SK-N-SH (cell line): ENCODE measurements at regions not wholly inside any gene's neighbourhood (a gene's known extent, or its start where the extent isn't known, plus 50 kb on each side); places are given as distances from the start of the nearest gene placed in this dataset.

Source experiments
- CTCF ChIA-PET: fragments of 300-600, 350-600 bp; formaldehyde crosslinking; extraction: SDS; loops from one replicate; lab custom pipeline; 2021; lab: Yijun Ruan, JAX
- POLR2A ChIA-PET: fragments of 350-600 bp; sonication (Branson Sonifier 250); formaldehyde crosslinking; extraction: SDS; loops from one replicate; lab custom pipeline; 2020; ENCODE audit warnings: antibody characterized with exemption, inconsistent platforms; lab: Yijun Ruan, JAX
- DNase-seq: peaks from one replicate; pipeline ENCODE4 v3.0.0; 2012
- H2AFZ ChIP-seq: fragments of 200-600 bp; sonication (generic); 2 replicates; pipeline ENCODE4 v1.8.1; 2016; ENCODE audit warnings: antibody characterized with exemption, mild to moderate bottlenecking, low read depth
- H3F3A ChIP-seq: fragments of 200-600 bp; sonication (generic); replicated peaks from 2 replicates; pipeline ENCODE3; 2016; ENCODE audit warnings: antibody characterized with exemption, mild to moderate bottlenecking; ENCODE audit not compliant: insufficient read depth
- H3K27ac ChIP-seq, 2 experiments: fragments of 200-500 bp in 1 of 2; fragments of 200-600 bp in 1 of 2; sonication (Bioruptor generic) in 1 of 2; sonication (generic), shearing (Covaris generic) in 1 of 2; 2 replicates each; pipeline versions ENCODE4 v1.5.1 to v1.6.1; 2014 to 2016; ENCODE audit warnings: low read depth in 2 of 2, inconsistent platforms in 1 of 2, low read length in 1 of 2, mild to moderate bottlenecking in 1 of 2, mixed read lengths in 1 of 2
- H3K27me3 ChIP-seq: fragments of 200-600 bp; sonication (generic), shearing (Covaris generic); 2 replicates; pipeline ENCODE4 v1.6.1; 2016; ENCODE audit warnings: mixed run types; ENCODE audit not compliant: insufficient read depth
- H3K36me3 ChIP-seq, 2 experiments: fragments of 200-500 bp in 1 of 2; fragments of 200-600 bp in 1 of 2; sonication (Bioruptor generic) in 1 of 2; sonication (generic) in 1 of 2; replicated peaks in 1 of 2; 2 replicates each; pipeline versions ENCODE3 to v1.5.1; 2014 to 2016; ENCODE audit warnings: low read length in 1 of 2, mild to moderate bottlenecking in 1 of 2; ENCODE audit not compliant: insufficient read depth in 2 of 2, control insufficient read depth in 1 of 2
- H3K4me1 ChIP-seq, 2 experiments: fragments of 200-500 bp in 1 of 2; fragments of 200-600 bp in 1 of 2; sonication (Bioruptor generic) in 1 of 2; sonication (generic), shearing (Covaris generic) in 1 of 2; 2 replicates each; pipeline versions ENCODE4 v1.5.1 to v1.6.1; 2014 to 2016; ENCODE audit warnings: low read depth in 1 of 2, low read length in 1 of 2, mixed run types in 1 of 2; ENCODE audit not compliant: insufficient read depth in 2 of 2, control insufficient read depth in 1 of 2
- H3K4me2 ChIP-seq: fragments of 200-600 bp; sonication (generic), shearing (Covaris generic); 2 replicates; pipeline ENCODE4 v1.6.1; 2017; ENCODE audit warnings: mixed run types
- H3K4me3 ChIP-seq, 2 experiments: fragments of 200-500 bp in 1 of 2; fragments of 200-600 bp in 1 of 2; sonication (Bioruptor generic) in 1 of 2; sonication (generic), shearing (Covaris generic) in 1 of 2; 2 replicates each; pipeline versions ENCODE4 v1.5.1 to v1.8.1; 2014 to 2016; ENCODE audit warnings: low read depth in 2 of 2, inconsistent platforms in 1 of 2, low read length in 1 of 2, mild to moderate bottlenecking in 1 of 2, mixed read lengths in 1 of 2, moderate library complexity in 1 of 2
- H3K79me2 ChIP-seq: fragments of 200-600 bp; sonication (generic); 2 replicates; pipeline ENCODE4 v1.8.1; 2017; ENCODE audit warnings: mild to moderate bottlenecking; ENCODE audit not compliant: insufficient read depth
- H3K9ac ChIP-seq: fragments of 200-600 bp; sonication (generic); 2 replicates; pipeline ENCODE4 v1.6.1; 2017; ENCODE audit warnings: mixed run types
- H3K9me2 ChIP-seq: fragments of 200-600 bp; sonication (generic); 2 replicates; pipeline ENCODE4 v1.6.1; 2017; ENCODE audit warnings: mixed run types
- H3K9me3 ChIP-seq: fragments of 200-600 bp; sonication (generic); 2 replicates; pipeline ENCODE4 v1.6.1; 2017; ENCODE audit warnings: mixed run types, mild to moderate bottlenecking, moderate library complexity
- H4K20me1 ChIP-seq: fragments of 200-600 bp; sonication (generic); 2 replicates; pipeline ENCODE4 v1.6.1; 2017; ENCODE audit warnings: mild to moderate bottlenecking, mixed run types; ENCODE audit not compliant: insufficient read depth
- ELF1 ChIP-seq: IDR thresholded peaks from 2 replicates; pipeline ENCODE4 v1.4.0; 2012
- EP300 ChIP-seq, 2 experiments: IDR thresholded peaks; 2 replicates each; pipeline versions ENCODE4 v1.4.0 to v1.6.1; 2012; ENCODE audit warnings: borderline replicate concordance in 1 of 2, low read depth in 1 of 2, low read length in 1 of 2
- EZH2phosphoT487 ChIP-seq: fragments of 200-600 bp; sonication (generic); IDR thresholded peaks from 2 replicates; pipeline ENCODE4 v1.6.1; 2017; ENCODE audit warnings: low read depth, mixed run types, mild to moderate bottlenecking, antibody characterized with exemption, moderate library complexity, borderline replicate concordance
- FOXM1 ChIP-seq: IDR thresholded peaks from 2 replicates; pipeline ENCODE4 v1.4.0; 2012; ENCODE audit warnings: low read depth, mild to moderate bottlenecking
- JUND ChIP-seq: IDR thresholded peaks from 2 replicates; pipeline ENCODE4 v1.4.0; 2012
- MEF2A ChIP-seq: IDR thresholded peaks from 2 replicates; pipeline ENCODE4 v1.4.0; 2012; ENCODE audit warnings: low read depth, borderline replicate concordance
- MXI1 ChIP-seq: IDR thresholded peaks from 2 replicates; pipeline ENCODE4 v1.6.1; 2012; ENCODE audit warnings: mild to moderate bottlenecking, low read depth, low read length, improper control_type of control experiment
- NFIC ChIP-seq: IDR thresholded peaks from 2 replicates; pipeline ENCODE4 v1.4.0; 2012; ENCODE audit warnings: borderline replicate concordance
- NRF1 ChIP-seq: IDR thresholded peaks from 2 replicates; pipeline ENCODE4 v1.6.1; 2012; ENCODE audit warnings: low read depth, mild to moderate bottlenecking, low read length
- POLR2AphosphoS5 ChIP-seq: IDR thresholded peaks from 2 replicates; pipeline ENCODE4 v1.6.1; 2012; ENCODE audit warnings: low read depth, low read length
- RAD21 ChIP-seq: IDR thresholded peaks from 2 replicates; pipeline ENCODE4 v1.6.1; 2012; ENCODE audit warnings: mild to moderate bottlenecking, low read length
- RFX5 ChIP-seq: IDR thresholded peaks from 2 replicates; pipeline ENCODE4 v1.6.1; 2012; ENCODE audit warnings: mild to moderate bottlenecking, improper control_type of control experiment, low read length
- RXRA ChIP-seq: IDR thresholded peaks from 2 replicates; pipeline ENCODE4 v1.4.0; 2012; ENCODE audit warnings: low read depth, mild to moderate bottlenecking, borderline replicate concordance
- SIN3A ChIP-seq: IDR thresholded peaks from 2 replicates; pipeline ENCODE4 v1.6.1; 2012; ENCODE audit warnings: low read depth, mild to moderate bottlenecking, low read length, moderate library complexity, borderline replicate concordance
- TAF1 ChIP-seq: IDR thresholded peaks from 2 replicates; pipeline ENCODE4 v1.6.1; 2012; ENCODE audit warnings: low read depth, mild to moderate bottlenecking, low read length, moderate library complexity, borderline replicate concordance
- TCF12 ChIP-seq: IDR thresholded peaks from 2 replicates; pipeline ENCODE4 v1.4.0; 2012
- TEAD4 ChIP-seq: IDR thresholded peaks from 2 replicates; pipeline ENCODE4 v1.4.0; 2012; ENCODE audit warnings: mild to moderate bottlenecking, borderline replicate concordance; ENCODE audit not compliant: insufficient read depth
- TF ChIP-seq, protein P1 (sequence below): IDR thresholded peaks from 2 replicates; pipeline ENCODE4 v1.4.0; 2012; ENCODE audit warnings: low read depth
- TF ChIP-seq, protein P2 (sequence below): IDR thresholded peaks from 2 replicates; pipeline ENCODE4; 2012
- TF ChIP-seq, protein P3 (sequence below): fragments of 150-350 bp; IDR thresholded peaks from 2 replicates; pipeline ENCODE4 v1.6.1; 2017; ENCODE audit warnings: antibody characterized with exemption, low read length, low read depth, borderline replicate concordance
- TF ChIP-seq, protein P4 (sequence below): fragments of 150-350 bp; IDR thresholded peaks from 2 replicates; pipeline ENCODE4 v1.6.1; 2016; ENCODE audit warnings: mild to moderate bottlenecking, low read depth, low read length

DNA sequence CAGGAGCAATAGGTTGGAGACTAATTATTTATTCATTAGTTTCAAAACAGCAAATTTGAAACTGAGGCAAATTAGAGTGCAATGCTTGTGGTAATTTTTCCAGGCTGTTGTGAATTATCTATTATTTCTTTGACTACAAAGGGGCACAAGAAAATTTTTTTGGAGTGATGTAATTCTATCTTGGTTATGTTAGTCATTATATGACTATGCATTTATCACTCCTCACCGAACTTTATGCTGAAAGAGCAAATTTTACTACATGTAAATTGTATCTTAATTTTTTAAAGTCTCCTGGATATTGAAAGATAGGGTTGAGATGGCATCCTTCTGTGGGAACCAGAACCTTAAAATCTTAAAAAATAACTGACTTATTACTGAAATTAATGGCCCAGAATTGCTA, 320.0 kb upstream of the ROBO1 start (continued):
- TF ChIP-seq MEF2A (peak; percentile 57; the same call in 1 of the 2 replicates), TCF12 (0 out of 2 replicates have a peak, but pooled peaks have one; percentile 28), MXI1 (no peak), TEAD4 (0 out of 2 replicates have a peak, but pooled peaks have one; percentile 40), NRF1 (no peak), JUND (peak; percentile 62), RAD21 (no peak), NFIC (no peak), RXRA (no peak), TAF1 (no peak), FOXM1 (no peak), POLR2AphosphoS5 (no peak), RFX5 (no peak), SIN3A (no peak), ELF1 (no peak)
- TF ChIP-seq, protein P1, sequence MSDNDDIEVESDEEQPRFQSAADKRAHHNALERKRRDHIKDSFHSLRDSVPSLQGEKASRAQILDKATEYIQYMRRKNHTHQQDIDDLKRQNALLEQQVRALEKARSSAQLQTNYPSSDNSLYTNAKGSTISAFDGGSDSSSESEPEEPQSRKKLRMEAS: no peak
- TF ChIP-seq, protein P2, sequence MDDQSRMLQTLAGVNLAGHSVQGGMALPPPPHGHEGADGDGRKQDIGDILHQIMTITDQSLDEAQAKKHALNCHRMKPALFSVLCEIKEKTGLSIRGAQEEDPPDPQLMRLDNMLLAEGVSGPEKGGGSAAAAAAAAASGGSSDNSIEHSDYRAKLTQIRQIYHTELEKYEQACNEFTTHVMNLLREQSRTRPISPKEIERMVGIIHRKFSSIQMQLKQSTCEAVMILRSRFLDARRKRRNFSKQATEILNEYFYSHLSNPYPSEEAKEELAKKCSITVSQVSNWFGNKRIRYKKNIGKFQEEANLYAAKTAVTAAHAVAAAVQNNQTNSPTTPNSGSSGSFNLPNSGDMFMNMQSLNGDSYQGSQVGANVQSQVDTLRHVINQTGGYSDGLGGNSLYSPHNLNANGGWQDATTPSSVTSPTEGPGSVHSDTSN: no peak
- TF ChIP-seq, protein P3, sequence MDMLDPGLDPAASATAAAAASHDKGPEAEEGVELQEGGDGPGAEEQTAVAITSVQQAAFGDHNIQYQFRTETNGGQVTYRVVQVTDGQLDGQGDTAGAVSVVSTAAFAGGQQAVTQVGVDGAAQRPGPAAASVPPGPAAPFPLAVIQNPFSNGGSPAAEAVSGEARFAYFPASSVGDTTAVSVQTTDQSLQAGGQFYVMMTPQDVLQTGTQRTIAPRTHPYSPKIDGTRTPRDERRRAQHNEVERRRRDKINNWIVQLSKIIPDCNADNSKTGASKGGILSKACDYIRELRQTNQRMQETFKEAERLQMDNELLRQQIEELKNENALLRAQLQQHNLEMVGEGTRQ: no peak

DNA sequence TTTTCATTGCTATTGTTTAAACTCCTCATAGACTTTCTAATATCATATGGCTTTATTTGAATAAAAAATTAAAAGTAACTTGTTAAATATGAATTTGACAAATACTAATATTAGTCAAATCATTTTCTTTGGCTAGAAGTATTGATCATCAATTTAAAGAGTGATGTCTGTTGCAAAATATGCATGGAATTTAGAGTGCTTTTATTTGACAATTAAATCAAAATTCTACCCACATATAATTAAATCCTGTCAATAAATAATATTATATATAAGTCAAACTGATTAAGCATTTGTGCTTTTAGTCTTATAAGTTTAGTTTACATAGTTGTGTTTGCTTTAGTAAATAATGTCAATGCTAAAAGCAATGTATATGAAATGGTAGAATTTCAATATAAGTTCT, 318.6 kb upstream of the ROBO1 start:
- H3K27ac ChIP-seq: no peak overlapping the region
- TF ChIP-seq MEF2A (no peak), NRF1 (no peak), EZH2phosphoT487 (no peak), FOXM1 (no peak), EP300 (IDR thresholded peaks at IDR 0.05; ENCODE audit: borderline replicate concordance in 1 of 2, low read depth in 1 of 2, low read length in 1 of 2) (no peak)
- TF ChIP-seq, protein P4, sequence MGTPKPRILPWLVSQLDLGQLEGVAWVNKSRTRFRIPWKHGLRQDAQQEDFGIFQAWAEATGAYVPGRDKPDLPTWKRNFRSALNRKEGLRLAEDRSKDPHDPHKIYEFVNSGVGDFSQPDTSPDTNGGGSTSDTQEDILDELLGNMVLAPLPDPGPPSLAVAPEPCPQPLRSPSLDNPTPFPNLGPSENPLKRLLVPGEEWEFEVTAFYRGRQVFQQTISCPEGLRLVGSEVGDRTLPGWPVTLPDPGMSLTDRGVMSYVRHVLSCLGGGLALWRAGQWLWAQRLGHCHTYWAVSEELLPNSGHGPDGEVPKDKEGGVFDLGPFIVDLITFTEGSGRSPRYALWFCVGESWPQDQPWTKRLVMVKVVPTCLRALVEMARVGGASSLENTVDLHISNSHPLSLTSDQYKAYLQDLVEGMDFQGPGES: no peak
- no peaks in the 10 kb centered on the region for H3K27me3 ChIP-seq
- no peak overlapping the region for H3K4me3 ChIP-seq
- H3K9me2 ChIP-seq: no peaks in the 10 kb centered on the region
- 0 out of 4 replicates have a peak, but pooled peaks cover 0 to 8% of the 10 kb centered on the region in 2 experiments for H3K4me1 ChIP-seq
- no peak overlapping the region for H3K4me2 ChIP-seq
- POLR2A ChIA-PET: no interaction called here
- H3K36me3 ChIP-seq: no peaks in the 10 kb centered on the region
- H3K79me2 ChIP-seq: no peaks in the 10 kb centered on the region
- no peaks in the 10 kb centered on the region for H3F3A ChIP-seq
- H4K20me1 ChIP-seq: no peaks in the 10 kb centered on the region
- no peaks in the 10 kb centered on the region for H3K9me3 ChIP-seq
- no peak overlapping the region for H3K9ac ChIP-seq
- CTCF ChIA-PET: no interaction called here
- no peak overlapping the region for H2AFZ ChIP-seq
- DNase-seq: no peak
